GM12878 (cell line): ENCODE measurements at regions not wholly inside any gene's neighbourhood (a gene's known extent, or its start where the extent isn't known, plus 50 kb on each side); places are given as distances from the start of the nearest gene placed in this dataset.

Source experiments
- ATAC-seq: fragments of 200-7000 bp; cut with Tn5 transposase; 3 replicates; pipeline ENCODE4 v1.9.1; 2020; ENCODE audit warnings: mild to moderate bottlenecking, moderate library complexity
- BruUV-seq: library from RNA; stranded (reverse); fragments of 400-500 nt; replicated peaks from 2 replicates; lab custom pipeline; 2021; lab: Mats Ljungman, UMichigan
- CTCF ChIA-PET: fragments of 300-600 bp; sonication (Branson Sonifier 250); formaldehyde crosslinking; extraction: SDS; loops from one replicate; lab custom pipeline; 2021; ENCODE audit warnings: inconsistent platforms; lab: Yijun Ruan, JAX
- POLR2A ChIA-PET: fragments of 350-600 bp; formaldehyde crosslinking; extraction: SDS; loops from one replicate; lab custom pipeline; 2021; ENCODE audit warnings: inconsistent platforms; lab: Charles Lee
- RAD21 ChIA-PET: fragments of 300-600 bp; sonication (Branson Sonifier 250); formaldehyde crosslinking; loops from one replicate; lab custom pipeline; 2023; ENCODE audit warnings: antibody characterized with exemption; ENCODE audit not compliant: unreplicated experiment; lab: Charles Lee
- SMC1A ChIA-PET: fragments of 300-600 bp; sonication (Branson Sonifier 250); formaldehyde crosslinking; loops from one replicate; lab custom pipeline; 2023; ENCODE audit not compliant: unreplicated experiment, uncharacterized antibody; lab: Charles Lee
- DNase-seq: peaks from one replicate; pipeline ENCODE4 v3.0.0-alpha.2; 2011; ENCODE audit warnings: low read depth, low spot score
- FAIRE-seq: peaks from 3 replicates; lab custom pipeline; 2011; peaks lifted over from hg19 to GRCh38; lab: Jason Lieb, UNC
- H2AFZ ChIP-seq: 2 replicates; pipeline ENCODE4 v1.6.0; 2011; ENCODE audit warnings: low read depth, low read length, control low read depth; ENCODE audit not compliant: control insufficient read depth
- H3K27ac ChIP-seq: 2 replicates; pipeline ENCODE4 v1.5.1; 2011; ENCODE audit warnings: control low read depth; ENCODE audit not compliant: control insufficient read depth, insufficient read depth
- H3K27me3 ChIP-seq, 2 experiments: replicated peaks in 1 of 2; 2 replicates each; pipeline versions ENCODE4 v1.6.0 to v1.6.1; 2011; ENCODE audit warnings: low read length in 1 of 2; ENCODE audit not compliant: control insufficient read depth in 2 of 2, insufficient read depth in 2 of 2
- H3K36me3 ChIP-seq, 2 experiments: 2 replicates each; pipeline ENCODE4 v1.5.1; 2011; ENCODE audit warnings: low read length in 1 of 2; ENCODE audit not compliant: control insufficient read depth in 2 of 2, insufficient read depth in 2 of 2
- H3K4me1 ChIP-seq: 2 replicates; pipeline ENCODE4 v1.6.1; 2011; ENCODE audit warnings: mild to moderate bottlenecking, low read length, moderate library complexity, mixed read lengths; ENCODE audit not compliant: control insufficient read depth, insufficient read depth
- H3K4me2 ChIP-seq: 2 replicates; pipeline ENCODE4 v1.6.0; 2011; ENCODE audit warnings: control low read depth; ENCODE audit not compliant: control insufficient read depth, insufficient read depth
- H3K4me3 ChIP-seq: fragments of 200-600 bp; sonication (generic); 2 replicates; pipeline ENCODE4 v1.5.1; 2016
- H3K79me2 ChIP-seq: 2 replicates; pipeline ENCODE4 v1.6.0; 2011; ENCODE audit warnings: low read length; ENCODE audit not compliant: control insufficient read depth, insufficient read depth
- H3K9ac ChIP-seq: 2 replicates; pipeline ENCODE4 v1.8.0; 2011; ENCODE audit warnings: low read length, control low read depth, mixed read lengths; ENCODE audit not compliant: control insufficient read depth, insufficient read depth
- H3K9me3 ChIP-seq: replicated peaks from 3 replicates; pipeline ENCODE4 v1.5.1; 2011; ENCODE audit warnings: mild to moderate bottlenecking, low read length; ENCODE audit not compliant: control insufficient read depth, insufficient read depth
- H4K20me1 ChIP-seq: 2 replicates; pipeline ENCODE4 v1.6.0; 2011; ENCODE audit not compliant: control insufficient read depth, insufficient read depth
- BCLAF1 ChIP-seq: fragments of 450-650 bp; IDR thresholded peaks from 2 replicates; pipeline ENCODE4 v1.6.1; 2017; ENCODE audit warnings: antibody characterized with exemption, mild to moderate bottlenecking, moderate library complexity
- BHLHE40 ChIP-seq, 2 experiments: fragments of 450-650 bp in 1 of 2; IDR thresholded peaks; 2 replicates each; pipeline ENCODE4 v1.6.1; 2011 to 2017; ENCODE audit warnings: low read depth in 2 of 2, borderline replicate concordance in 1 of 2, improper control_type of control experiment in 1 of 2, low read length in 1 of 2, mild to moderate bottlenecking in 1 of 2
- EGR1 ChIP-seq, 2 experiments: IDR thresholded peaks; 1 replicate in 1 of 2; 2 replicates in 1 of 2; pipeline ENCODE4 v1.6.1; 2011 to 2012; ENCODE audit warnings: low read depth in 2 of 2, low read length in 2 of 2, borderline replicate concordance in 1 of 2, mild to moderate bottlenecking in 1 of 2, moderate library complexity in 1 of 2
- ELK1 ChIP-seq: IDR thresholded peaks from 2 replicates; pipeline ENCODE4 v1.6.1; 2012; ENCODE audit warnings: low read depth, low read length, improper control_type of control experiment
- LARP7 ChIP-seq: fragments of 450-650 bp; IDR thresholded peaks from 2 replicates; pipeline ENCODE4 v1.6.1; 2017; ENCODE audit warnings: mild to moderate bottlenecking
- NKRF ChIP-seq: fragments of 450-650 bp; conservative IDR thresholded peaks from 2 replicates; pipeline ENCODE4 v1.6.1; 2017; ENCODE audit warnings: mild to moderate bottlenecking, moderate library complexity
- NR2F1 ChIP-seq: fragments of 450-650 bp; conservative IDR thresholded peaks from 2 replicates; pipeline ENCODE4 v1.6.1; 2017; ENCODE audit warnings: mild to moderate bottlenecking
- PAX8 ChIP-seq: fragments of 450-650 bp; IDR thresholded peaks from 2 replicates; pipeline ENCODE4 v1.6.1; 2017; ENCODE audit warnings: mild to moderate bottlenecking, moderate library complexity
- PRDM15 ChIP-seq: fragments of 450-650 bp; formaldehyde crosslinking; IDR thresholded peaks from 2 replicates; pipeline ENCODE4 v1.4.0; 2020; ENCODE audit warnings: mild to moderate bottlenecking, moderate library complexity
- RELB ChIP-seq: fragments of 450-650 bp; IDR thresholded peaks from 2 replicates; pipeline ENCODE4 v1.6.1; 2017; ENCODE audit warnings: low read depth, mild to moderate bottlenecking, moderate library complexity
- TCF12 ChIP-seq: IDR thresholded peaks from 2 replicates; pipeline ENCODE4 v1.6.1; 2011; ENCODE audit warnings: low read depth, mild to moderate bottlenecking, low read length
- WGBS: methylation state at CpG from one replicate; pipeline ENCODE4 v1.1.6; 2016; ENCODE audit warnings: low lambda C conversion rate; ENCODE audit not compliant: insufficient replicate concordance, insufficient coverage; ENCODE audit errors: missing lambda C conversion rate; 5-methylcytosine and 5-hydroxymethylcytosine counted together
- in situ Hi-C: fragments of 300-500 bp; cut with MboI; formaldehyde crosslinking; loops from 9 replicates; pipeline ENCODE4 v1.14.3; 2018; ENCODE audit warnings: mixed read lengths
- intact Hi-C: fragments of 100-400 bp; cut with micrococcal nuclease; formaldehyde crosslinking; loops from one replicate; pipeline ENCODE4 v1.14.2; 2022; ENCODE audit not compliant: unreplicated experiment

- no peak for TF ChIP-seq EGR1 (IDR thresholded peaks at IDR 0.05; ENCODE audit: borderline replicate concordance in 1 of 2, low read depth in 2 of 2, low read length in 2 of 2)
- no peak for TF ChIP-seq ELK1
- no peak for TF ChIP-seq TCF12
- TF ChIP-seq PAX8, result no peak
Measured at GRCh38 chr17:438191-438590, 85.6 kb upstream of the RPH3AL start (continued).

- in situ Hi-C loops (no loop called here), intact Hi-C loops (no loop called here)
- Histone ChIP-seq H4K20me1 (no peaks in the 10 kb centered on the region), H3K27ac (no peak overlapping the region), H3K4me3 (no peak overlapping the region), H3K4me2 (no peak overlapping the region), H3K9me3 (peaks cover 2% of the 10 kb centered on the region; the same call in 1 of the 3 replicates), H3K36me3 (no peaks in the 10 kb centered on the region), H3K4me1 (no peaks in the 10 kb centered on the region), H2AFZ (no peak overlapping the region), H3K27me3 (no peaks in the 10 kb centered on the region), H3K9ac (no peak overlapping the region), H3K79me2 (no peaks in the 10 kb centered on the region)
- no peak for DNase-seq
- no peak for FAIRE-seq
- SMC1A ChIA-PET, result interaction anchor here (0.6 to 1.6 kb wide), 2 partner anchors 22 to 306 kb away, joined by 3 to 5 read pairs; no protein-coding TSS in a partner anchor
- TF ChIP-seq NKRF, result no peak
- TF ChIP-seq LARP7, result no peak
- no peak for TF ChIP-seq PAX8
- TF ChIP-seq NR2F1, result no peak
- no peak for TF ChIP-seq PRDM15 (CRISPR knock-in tag)
- no peak for TF ChIP-seq RELB
- no peak for TF ChIP-seq BCLAF1
- TF ChIP-seq BHLHE40 (IDR thresholded peaks at IDR 0.05; ENCODE audit: borderline replicate concordance in 1 of 2, low read depth in 2 of 2, low read length in 1 of 2), result no peak
- WGBS, result 92% methylated on average over 2 of the region's 2 CpGs
- RAD21 ChIA-PET, result no interaction called here
- POLR2A ChIA-PET, result no interaction called here
- BruUV-seq, result no TSS peak
- CTCF ChIA-PET, result no interaction called here
- ATAC-seq, result no peak
Measured at GRCh38 chr17:437545-437944, 84.9 kb upstream of the RPH3AL start.
